ENCODE measurements at regions not wholly inside any gene's neighbourhood (a gene's known extent, or its start where the extent isn't known, plus 50 kb on each side); places are given as distances from the start of the nearest gene placed in this dataset.

GRCh38 chr15:39494462-39494861, 86.4 kb upstream of the THBS1 start:
- Mint-ChIP-seq H3K27me3 (peaks cover 26% of the 10 kb centered on the region), H3K9me3 (ENCODE audit: low read depth) (no peaks in the 10 kb centered on the region), H3K27ac (no peak overlapping the region), H3K4me3 (ENCODE audit: low read depth) (no peak overlapping the region), H3K36me3 (ENCODE audit: insufficient read depth) (no peaks in the 10 kb centered on the region), H3K4me1 (ENCODE audit: low read depth) (no peaks in the 10 kb centered on the region)
- TF ChIP-seq, protein P1, sequence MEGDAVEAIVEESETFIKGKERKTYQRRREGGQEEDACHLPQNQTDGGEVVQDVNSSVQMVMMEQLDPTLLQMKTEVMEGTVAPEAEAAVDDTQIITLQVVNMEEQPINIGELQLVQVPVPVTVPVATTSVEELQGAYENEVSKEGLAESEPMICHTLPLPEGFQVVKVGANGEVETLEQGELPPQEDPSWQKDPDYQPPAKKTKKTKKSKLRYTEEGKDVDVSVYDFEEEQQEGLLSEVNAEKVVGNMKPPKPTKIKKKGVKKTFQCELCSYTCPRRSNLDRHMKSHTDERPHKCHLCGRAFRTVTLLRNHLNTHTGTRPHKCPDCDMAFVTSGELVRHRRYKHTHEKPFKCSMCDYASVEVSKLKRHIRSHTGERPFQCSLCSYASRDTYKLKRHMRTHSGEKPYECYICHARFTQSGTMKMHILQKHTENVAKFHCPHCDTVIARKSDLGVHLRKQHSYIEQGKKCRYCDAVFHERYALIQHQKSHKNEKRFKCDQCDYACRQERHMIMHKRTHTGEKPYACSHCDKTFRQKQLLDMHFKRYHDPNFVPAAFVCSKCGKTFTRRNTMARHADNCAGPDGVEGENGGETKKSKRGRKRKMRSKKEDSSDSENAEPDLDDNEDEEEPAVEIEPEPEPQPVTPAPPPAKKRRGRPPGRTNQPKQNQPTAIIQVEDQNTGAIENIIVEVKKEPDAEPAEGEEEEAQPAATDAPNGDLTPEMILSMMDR (IDR thresholded peaks at IDR 0.05; ENCODE audit: unreplicated experiment), result no peak
- DNase-seq (ENCODE audit: low spot score, unreplicated experiment), result no peak

- no peak for DNase-seq (ENCODE audit: low spot score, unreplicated experiment)
- Mint-ChIP-seq H3K27me3 (peaks cover 23% of the 10 kb centered on the region), H3K9me3 (ENCODE audit: low read depth) (no peaks in the 10 kb centered on the region), H3K4me1 (ENCODE audit: low read depth) (no peaks in the 10 kb centered on the region), H3K27ac (no peak overlapping the region), H3K4me3 (ENCODE audit: low read depth) (no peak overlapping the region), H3K36me3 (ENCODE audit: insufficient read depth) (no peaks in the 10 kb centered on the region)
- TF ChIP-seq, protein P1 (IDR thresholded peaks at IDR 0.05; ENCODE audit: unreplicated experiment), result no peak
These were observed 84.7 kb upstream of the THBS1 start for GRCh38 chr15:39495871-39496840.

DNA sequence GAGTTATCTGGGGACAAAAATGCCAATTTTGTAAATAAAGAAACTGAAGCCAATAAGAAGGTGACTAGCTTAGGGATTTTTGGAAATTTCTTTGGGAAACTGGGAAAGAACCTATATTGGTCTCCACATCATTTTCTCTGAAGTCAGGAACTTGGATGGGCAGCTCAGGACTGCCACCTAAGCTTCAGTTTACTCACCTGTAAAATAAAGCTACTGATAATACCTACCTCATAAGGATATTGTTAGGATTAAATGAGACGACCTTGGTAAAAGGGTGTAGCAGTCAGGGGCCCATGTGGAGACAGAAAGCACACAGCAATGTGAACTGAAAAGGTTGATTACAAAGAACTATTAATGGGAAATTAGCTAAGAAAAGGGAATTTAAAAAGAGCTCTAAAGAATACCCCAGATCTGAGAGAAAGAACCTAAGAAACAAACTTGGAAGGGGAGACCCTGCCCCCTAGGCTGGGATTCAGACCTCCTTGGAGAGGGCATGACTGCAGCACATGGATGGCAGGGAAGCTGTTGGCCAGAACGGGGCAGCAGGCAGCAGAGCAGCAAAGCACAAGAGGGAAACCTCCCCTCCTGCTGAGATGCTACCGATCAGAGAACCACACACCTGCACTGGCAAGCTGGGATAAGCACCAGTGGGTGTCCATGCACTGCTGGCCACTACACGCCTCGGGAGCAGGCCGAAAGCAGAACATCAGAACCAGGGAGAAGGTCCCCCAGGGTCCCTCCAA, 83.7 kb upstream of the THBS1 start:
- no peak overlapping the region for H3K4me3 Mint-ChIP-seq (ENCODE audit: low read depth)
- no peaks in the 10 kb centered on the region for H3K36me3 Mint-ChIP-seq (ENCODE audit: insufficient read depth)
- DNase-seq (ENCODE audit: low spot score, unreplicated experiment), result no peak
- no peaks in the 10 kb centered on the region for H3K4me1 Mint-ChIP-seq (ENCODE audit: low read depth)
- H3K9me3 Mint-ChIP-seq (ENCODE audit: low read depth), result no peaks in the 10 kb centered on the region
- TF ChIP-seq, protein P1 (IDR thresholded peaks at IDR 0.05; ENCODE audit: unreplicated experiment), result no peak
- no peak overlapping the region for H3K27ac Mint-ChIP-seq
- peaks cover 27% of the 10 kb centered on the region for H3K27me3 Mint-ChIP-seq

DNA sequence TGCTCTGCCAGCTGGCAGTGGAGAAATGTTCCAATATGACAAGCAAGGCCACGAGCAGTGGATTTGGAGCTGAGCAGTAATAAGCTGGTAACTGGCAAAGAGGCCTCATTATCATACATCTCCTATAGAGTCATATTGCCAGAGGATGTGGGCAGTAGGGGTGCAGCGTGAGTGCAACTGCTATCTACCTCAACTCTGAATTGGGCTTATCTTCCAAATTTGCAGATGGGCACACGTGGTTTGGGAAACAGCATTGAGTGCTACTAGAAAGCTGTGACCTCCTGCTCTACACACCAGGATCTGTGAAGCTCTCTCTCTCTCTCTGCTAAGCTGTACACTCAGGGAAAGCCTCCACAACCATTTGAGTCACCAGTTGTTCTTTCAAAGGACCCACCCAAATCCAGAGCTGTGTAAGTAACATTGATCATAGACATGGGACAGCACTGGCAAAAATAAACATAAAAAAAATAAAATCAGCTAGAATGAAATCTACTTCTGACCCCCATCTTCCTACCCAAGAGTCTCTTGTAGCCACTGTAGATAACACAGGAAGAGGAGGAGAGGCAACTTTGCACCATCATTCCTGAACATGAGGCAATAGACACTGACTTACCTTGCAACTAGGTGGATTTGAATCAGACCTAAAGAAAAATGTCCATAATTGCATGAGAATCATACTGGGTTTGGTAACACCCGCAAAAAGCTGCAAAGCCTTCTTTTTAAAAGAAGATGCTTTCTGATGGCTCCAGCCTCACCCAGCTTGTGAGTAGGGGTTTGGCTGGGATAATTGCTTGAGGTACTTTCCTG, 82.9 kb upstream of the THBS1 start:
- no peak overlapping the region for H3K4me3 Mint-ChIP-seq (ENCODE audit: low read depth)
- H3K36me3 Mint-ChIP-seq (ENCODE audit: insufficient read depth), result no peaks in the 10 kb centered on the region
- TF ChIP-seq, protein P1 (IDR thresholded peaks at IDR 0.05; ENCODE audit: unreplicated experiment), result no peak
- H3K27ac Mint-ChIP-seq, result no peak overlapping the region
- peaks cover 24% of the 10 kb centered on the region for H3K27me3 Mint-ChIP-seq
- no peaks in the 10 kb centered on the region for H3K4me1 Mint-ChIP-seq (ENCODE audit: low read depth)
- H3K9me3 Mint-ChIP-seq (ENCODE audit: low read depth), result no peaks in the 10 kb centered on the region
- DNase-seq (ENCODE audit: low spot score, unreplicated experiment), result no peak

GRCh38 chr15:39498629-39499028, 82.2 kb upstream of the THBS1 start:
- Mint-ChIP-seq H3K36me3 (ENCODE audit: insufficient read depth) (no peaks in the 10 kb centered on the region), H3K27ac (no peak overlapping the region), H3K27me3 (peaks cover 24% of the 10 kb centered on the region), H3K9me3 (ENCODE audit: low read depth) (no peaks in the 10 kb centered on the region), H3K4me3 (ENCODE audit: low read depth) (no peak overlapping the region), H3K4me1 (ENCODE audit: low read depth) (no peaks in the 10 kb centered on the region)
- no peak for DNase-seq (ENCODE audit: low spot score, unreplicated experiment)
- TF ChIP-seq, protein P1 (IDR thresholded peaks at IDR 0.05; ENCODE audit: unreplicated experiment), result no peak

Measured in progenitor cell of endocrine pancreas (in vitro differentiated cells).